ENCODE measurements at regions not wholly inside any gene's neighbourhood (a gene's known extent, or its start where the extent isn't known, plus 50 kb on each side); places are given as distances from the start of the nearest gene placed in this dataset.

DNA sequence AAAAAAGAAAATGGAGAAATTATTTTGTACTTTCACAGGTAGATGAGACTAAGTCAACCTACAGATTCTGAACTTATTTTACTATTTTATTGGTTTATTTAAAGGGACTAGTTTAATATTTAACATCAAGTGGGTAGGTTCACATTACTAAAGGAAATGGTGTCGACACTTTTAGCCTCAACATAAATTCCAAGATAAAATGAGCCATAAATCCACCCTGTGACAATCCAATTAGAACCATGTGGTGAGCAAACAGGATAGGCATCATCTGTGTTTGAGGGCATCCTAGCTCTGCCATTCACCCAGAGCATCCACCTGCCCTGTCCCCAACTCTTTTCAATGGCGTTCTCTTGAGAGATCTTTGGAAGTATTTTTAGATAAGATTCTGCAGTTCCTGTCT lies 92.8 kb upstream of the PMFBP1 start:
- WGBS (ENCODE audit: low lambda C conversion rate, missing lambda C conversion rate) = 73% methylated on average over 2 of the region's 2 CpGs
- no peak for DNase-seq (ENCODE audit: low spot score)
- TF ChIP-seq EZH2 (IDR thresholded peaks at IDR 0.05; ENCODE audit: borderline replicate concordance) (no peak), EZH2phosphoT487 (IDR thresholded peaks at IDR 0.05; ENCODE audit: low read depth, severe bottlenecking, unreplicated experiment) (no peak)
- TF ChIP-seq, protein P1, sequence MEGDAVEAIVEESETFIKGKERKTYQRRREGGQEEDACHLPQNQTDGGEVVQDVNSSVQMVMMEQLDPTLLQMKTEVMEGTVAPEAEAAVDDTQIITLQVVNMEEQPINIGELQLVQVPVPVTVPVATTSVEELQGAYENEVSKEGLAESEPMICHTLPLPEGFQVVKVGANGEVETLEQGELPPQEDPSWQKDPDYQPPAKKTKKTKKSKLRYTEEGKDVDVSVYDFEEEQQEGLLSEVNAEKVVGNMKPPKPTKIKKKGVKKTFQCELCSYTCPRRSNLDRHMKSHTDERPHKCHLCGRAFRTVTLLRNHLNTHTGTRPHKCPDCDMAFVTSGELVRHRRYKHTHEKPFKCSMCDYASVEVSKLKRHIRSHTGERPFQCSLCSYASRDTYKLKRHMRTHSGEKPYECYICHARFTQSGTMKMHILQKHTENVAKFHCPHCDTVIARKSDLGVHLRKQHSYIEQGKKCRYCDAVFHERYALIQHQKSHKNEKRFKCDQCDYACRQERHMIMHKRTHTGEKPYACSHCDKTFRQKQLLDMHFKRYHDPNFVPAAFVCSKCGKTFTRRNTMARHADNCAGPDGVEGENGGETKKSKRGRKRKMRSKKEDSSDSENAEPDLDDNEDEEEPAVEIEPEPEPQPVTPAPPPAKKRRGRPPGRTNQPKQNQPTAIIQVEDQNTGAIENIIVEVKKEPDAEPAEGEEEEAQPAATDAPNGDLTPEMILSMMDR (IDR thresholded peaks at IDR 0.05; ENCODE audit: poor library complexity) = no peak

DNA sequence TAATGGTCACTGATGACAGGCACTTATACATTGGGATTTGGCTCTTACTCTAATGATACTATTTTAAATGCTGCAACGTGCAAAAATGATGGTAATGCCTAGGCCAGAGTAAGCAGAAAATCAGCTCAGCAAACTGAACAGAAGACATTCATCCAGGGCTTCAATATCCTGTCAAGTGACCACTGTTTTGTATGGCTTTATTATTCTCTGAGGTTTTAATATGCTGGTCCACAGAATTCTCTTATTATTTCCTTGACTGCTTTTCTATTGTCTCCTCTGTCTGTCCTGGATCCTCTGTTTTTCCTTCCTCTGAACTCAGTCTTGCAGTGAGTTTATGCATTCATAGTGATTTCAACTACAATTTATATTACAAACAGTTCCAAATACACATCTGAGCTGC lies 90.8 kb upstream of the PMFBP1 start:
- Histone ChIP-seq H3K4me1 (ENCODE audit: insufficient read depth) (no peaks in the 10 kb centered on the region), H2AFZ (no peak overlapping the region), H3K9me3 (ENCODE audit: low read depth) (no peaks in the 10 kb centered on the region), H3K79me2 (no peaks in the 10 kb centered on the region), H3K4me2 (no peak overlapping the region), H3K27ac (no peak overlapping the region), H3K27me3 (no peaks in the 10 kb centered on the region), H4K20me1 (ENCODE audit: insufficient read depth, poor library complexity, severe bottlenecking) (no peaks in the 10 kb centered on the region), H3K4me3 (no peak overlapping the region), H3K36me3 (replicated peaks; ENCODE audit: insufficient read depth, low read depth) (no peaks in the 10 kb centered on the region), H3K9me2 (replicated peaks; ENCODE audit: insufficient read depth) (no peaks in the 10 kb centered on the region)
- DNase-seq (ENCODE audit: low spot score) = no peak
- 96% methylated on average over 1 of the region's 1 CpG for WGBS (ENCODE audit: low lambda C conversion rate, missing lambda C conversion rate)
- TF ChIP-seq, protein P1 (IDR thresholded peaks at IDR 0.05; ENCODE audit: poor library complexity) = no peak
- TF ChIP-seq EZH2 (IDR thresholded peaks at IDR 0.05; ENCODE audit: borderline replicate concordance) (no peak), EZH2phosphoT487 (IDR thresholded peaks at IDR 0.05; ENCODE audit: low read depth, severe bottlenecking, unreplicated experiment) (no peak)

More for the DNA sequence above, 92.8 kb upstream of the PMFBP1 start:
- Histone ChIP-seq H3K36me3 (replicated peaks; ENCODE audit: insufficient read depth, low read depth) (no peaks in the 10 kb centered on the region), H3K4me2 (no peak overlapping the region), H3K4me1 (ENCODE audit: insufficient read depth) (peaks cover 7% of the 10 kb centered on the region), H3K4me3 (no peak overlapping the region), H3K9me3 (ENCODE audit: low read depth) (no peaks in the 10 kb centered on the region), H2AFZ (no peak overlapping the region), H4K20me1 (ENCODE audit: insufficient read depth, poor library complexity, severe bottlenecking) (no peaks in the 10 kb centered on the region), H3K27me3 (no peaks in the 10 kb centered on the region), H3K9me2 (replicated peaks; ENCODE audit: insufficient read depth) (no peaks in the 10 kb centered on the region), H3K27ac (peak overlapping the region; percentile 54), H3K79me2 (no peaks in the 10 kb centered on the region)

DNA sequence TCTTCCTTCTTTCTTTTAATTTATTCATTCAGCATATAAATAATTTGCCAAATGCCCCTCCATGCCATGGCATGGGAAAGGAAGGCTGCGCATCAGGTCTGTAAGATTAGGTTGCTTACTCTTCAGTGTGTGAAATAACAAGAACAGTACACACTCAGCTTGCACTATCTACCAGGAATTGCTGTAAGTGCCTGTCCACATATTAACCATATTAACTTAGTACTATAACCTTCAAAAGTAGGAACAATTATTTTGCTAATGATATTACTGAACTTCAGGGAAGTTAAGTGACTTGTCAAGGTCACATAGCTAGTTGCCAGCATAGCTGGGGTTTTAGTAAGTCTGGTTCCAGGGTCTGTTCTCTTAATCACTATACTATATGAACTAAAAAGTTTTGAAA lies 89.2 kb upstream of the PMFBP1 start:
- no peaks in the 10 kb centered on the region for H3K36me3 ChIP-seq (replicated peaks; ENCODE audit: insufficient read depth, low read depth)
- H3K27me3 ChIP-seq = no peaks in the 10 kb centered on the region
- no peaks in the 10 kb centered on the region for H4K20me1 ChIP-seq (ENCODE audit: insufficient read depth, poor library complexity, severe bottlenecking)
- TF ChIP-seq EZH2phosphoT487 (IDR thresholded peaks at IDR 0.05; ENCODE audit: low read depth, severe bottlenecking, unreplicated experiment) = no peak
- TF ChIP-seq, protein P1 (IDR thresholded peaks at IDR 0.05; ENCODE audit: poor library complexity) = no peak
- TF ChIP-seq EZH2 (IDR thresholded peaks at IDR 0.05; ENCODE audit: borderline replicate concordance) = no peak
- H3K4me3 ChIP-seq = no peak overlapping the region
- H2AFZ ChIP-seq = no peak overlapping the region
- no peak overlapping the region for H3K4me2 ChIP-seq
- no peak overlapping the region for H3K27ac ChIP-seq
- 91% methylated on average over 1 of the region's 1 CpG for WGBS (ENCODE audit: low lambda C conversion rate, missing lambda C conversion rate)
- H3K4me1 ChIP-seq (ENCODE audit: insufficient read depth) = peaks cover 5% of the 10 kb centered on the region
- H3K9me3 ChIP-seq (ENCODE audit: low read depth) = no peaks in the 10 kb centered on the region
- DNase-seq (ENCODE audit: low spot score) = no peak
- no peaks in the 10 kb centered on the region for H3K79me2 ChIP-seq
- H3K9me2 ChIP-seq (replicated peaks; ENCODE audit: insufficient read depth) = no peaks in the 10 kb centered on the region

Measured in hepatocyte (in vitro differentiated cells).